SK-N-MC (cell line): ENCODE measurements at regions not wholly inside any gene's neighbourhood (a gene's known extent, or its start where the extent isn't known, plus 50 kb on each side); places are given as distances from the start of the nearest gene placed in this dataset.

Experiments used
- DNase-seq: peaks from one replicate; pipeline ENCODE4 v3.0.0-alpha.2; 2011; ENCODE audit warnings: low read depth, low spot score
- H3K27ac ChIP-seq: fragments of 200-600 bp; sonication (generic); 2 replicates; pipeline ENCODE4 v1.5.1; 2016; ENCODE audit warnings: mixed run types
- H3K36me3 ChIP-seq: fragments of 200-600 bp; sonication (generic); 2 replicates; pipeline ENCODE4 v1.6.1; 2017; ENCODE audit warnings: antibody characterized with exemption, low read length, mixed read lengths; ENCODE audit not compliant: insufficient read depth
- H3K4me3 ChIP-seq: fragments of 200-600 bp; sonication (generic); 2 replicates; pipeline ENCODE4 v1.5.1; 2016
- H3K9ac ChIP-seq: fragments of 200-600 bp; sonication (generic); 2 replicates; pipeline ENCODE4 v1.8.0; 2017; ENCODE audit warnings: mixed run types, mixed read lengths; ENCODE audit not compliant: insufficient read length
- H3K9me3 ChIP-seq: fragments of 200-600 bp; sonication (generic); 2 replicates; pipeline ENCODE4 v1.6.1; 2017; ENCODE audit warnings: low read depth, mild to moderate bottlenecking, antibody characterized with exemption, low read length, moderate library complexity, mixed read lengths
- EZH2 ChIP-seq: fragments of 200-600 bp; sonication (generic); IDR thresholded peaks from one replicate; pipeline ENCODE4 v1.6.1; 2017; ENCODE audit warnings: antibody characterized with exemption
- FOXP2 ChIP-seq: optimal IDR thresholded peaks from 2 replicates; pipeline ENCODE3; 2011; ENCODE audit warnings: mild to moderate bottlenecking, moderate library complexity; ENCODE audit not compliant: insufficient read depth; ENCODE audit errors: extremely low read length, control extremely low read depth
- POLR2AphosphoS5 ChIP-seq: IDR thresholded peaks from 2 replicates; pipeline ENCODE4 v1.6.1; 2012; ENCODE audit warnings: mild to moderate bottlenecking, low read depth, low read length, borderline replicate concordance

- DNase-seq: no peak
- no peak overlapping the region for H3K4me3 ChIP-seq
- no peaks in the 10 kb centered on the region for H3K36me3 ChIP-seq
- no peaks in the 10 kb centered on the region for H3K9me3 ChIP-seq
- no peak overlapping the region for H3K27ac ChIP-seq
- TF ChIP-seq FOXP2: no peak
- TF ChIP-seq EZH2: no peak
- no peak for TF ChIP-seq POLR2AphosphoS5
- H3K9ac ChIP-seq: no peak overlapping the region
Measured at GRCh38 chr7:146008293-146008692, 108.3 kb upstream of the CNTNAP2 start.

GRCh38 chr7:146004805-146005204 is 111.8 kb upstream of the CNTNAP2 start:
- Histone ChIP-seq H3K9me3 (no peaks in the 10 kb centered on the region), H3K4me3 (no peak overlapping the region), H3K36me3 (no peaks in the 10 kb centered on the region), H3K27ac (no peak overlapping the region), H3K9ac (no peak overlapping the region)
- TF ChIP-seq FOXP2: no peak
- no peak for TF ChIP-seq EZH2
- TF ChIP-seq POLR2AphosphoS5: no peak
- no peak for DNase-seq

GRCh38 chr7:146002431-146003078 is 114.0 kb upstream of the CNTNAP2 start:
- H3K9ac ChIP-seq: no peak overlapping the region
- no peak overlapping the region for H3K27ac ChIP-seq
- no peaks in the 10 kb centered on the region for H3K36me3 ChIP-seq
- TF ChIP-seq POLR2AphosphoS5: no peak
- no peak for TF ChIP-seq FOXP2
- TF ChIP-seq EZH2: no peak
- H3K4me3 ChIP-seq: no peak overlapping the region
- H3K9me3 ChIP-seq: no peaks in the 10 kb centered on the region
- no peak for DNase-seq

DNA sequence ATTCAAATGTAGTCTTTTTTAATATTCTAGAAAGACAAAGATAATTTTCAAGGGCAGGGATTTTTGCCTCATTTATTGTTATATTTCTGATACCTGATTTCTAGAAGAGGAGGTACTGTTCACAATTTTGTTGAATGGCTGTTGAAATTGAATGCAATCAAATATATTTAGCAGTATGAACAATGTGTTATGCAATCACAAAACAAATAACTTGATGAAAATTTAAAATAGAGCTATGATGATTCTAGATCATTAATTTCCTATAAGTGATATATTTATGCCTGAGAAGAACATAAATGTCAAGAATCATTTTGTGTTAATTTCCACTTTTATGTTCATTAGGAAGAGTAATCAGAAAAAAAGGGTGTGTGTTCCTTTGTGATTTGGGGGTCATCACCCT is 114.6 kb upstream of the CNTNAP2 start:
- no peaks in the 10 kb centered on the region for H3K36me3 ChIP-seq
- no peak overlapping the region for H3K9ac ChIP-seq
- no peak overlapping the region for H3K27ac ChIP-seq
- DNase-seq: no peak
- no peak overlapping the region for H3K4me3 ChIP-seq
- H3K9me3 ChIP-seq: no peaks in the 10 kb centered on the region
- no peak for TF ChIP-seq EZH2
- TF ChIP-seq POLR2AphosphoS5: no peak
- TF ChIP-seq FOXP2: no peak

DNA sequence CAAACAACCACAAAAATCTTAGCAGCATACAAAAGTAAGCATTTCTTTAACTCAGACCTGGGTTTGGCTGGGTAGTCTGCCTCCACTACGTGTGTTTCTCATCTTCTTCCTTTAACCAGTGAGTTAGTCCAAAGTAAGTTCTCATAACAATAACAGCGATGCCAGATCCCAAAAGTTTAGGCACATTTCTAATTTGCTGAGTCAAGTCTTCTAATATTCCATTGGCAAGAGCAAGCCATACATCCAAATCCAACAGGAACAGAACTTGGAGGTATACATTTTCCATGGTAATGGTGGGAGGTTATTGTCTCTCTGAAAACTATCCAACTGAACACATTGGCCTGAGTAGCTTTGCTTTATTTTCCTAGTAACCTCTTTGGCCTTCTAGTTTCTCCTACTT is 115.7 kb upstream of the CNTNAP2 start:
- Histone ChIP-seq H3K9ac (no peak overlapping the region), H3K36me3 (no peaks in the 10 kb centered on the region), H3K27ac (no peak overlapping the region), H3K9me3 (no peaks in the 10 kb centered on the region), H3K4me3 (no peak overlapping the region)
- DNase-seq: no peak
- TF ChIP-seq EZH2 (no peak), FOXP2 (no peak)

- Histone ChIP-seq H3K9ac (no peak overlapping the region), H3K9me3 (no peaks in the 10 kb centered on the region), H3K27ac (no peak overlapping the region), H3K4me3 (no peak overlapping the region), H3K36me3 (no peaks in the 10 kb centered on the region)
- DNase-seq: no peak
- TF ChIP-seq EZH2: no peak
- TF ChIP-seq FOXP2: no peak
- TF ChIP-seq POLR2AphosphoS5: no peak
Measured at GRCh38 chr7:145989469-145989868, 127.1 kb upstream of the CNTNAP2 start.

- H3K4me3 ChIP-seq: no peak overlapping the region
- H3K9ac ChIP-seq: no peak overlapping the region
- DNase-seq: no peak
- no peaks in the 10 kb centered on the region for H3K9me3 ChIP-seq
- H3K36me3 ChIP-seq: no peaks in the 10 kb centered on the region
- no peak for TF ChIP-seq FOXP2
- no peak for TF ChIP-seq EZH2
- no peak for TF ChIP-seq POLR2AphosphoS5
- H3K27ac ChIP-seq: no peak overlapping the region
Measured at GRCh38 chr7:145986248-145986874, 130.2 kb upstream of the CNTNAP2 start.

DNA sequence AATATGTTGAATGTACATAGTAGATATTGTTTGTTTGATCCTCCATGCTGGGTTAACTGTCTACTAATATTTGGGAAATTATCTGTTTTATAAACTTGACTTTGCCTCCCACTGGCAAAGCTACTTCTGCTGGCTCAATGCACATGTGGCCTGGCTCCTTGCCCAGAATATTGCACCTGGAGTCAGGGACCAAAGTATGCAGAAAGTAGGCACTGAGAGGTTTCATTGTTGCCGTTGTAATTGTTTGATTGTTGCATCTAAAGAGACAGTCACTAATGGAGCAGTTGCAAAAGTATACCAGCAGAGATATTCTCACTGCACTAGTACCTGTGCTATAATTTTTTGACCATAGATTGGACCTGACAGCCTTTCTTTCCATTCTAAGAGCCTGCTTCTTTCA is 137.8 kb upstream of the CNTNAP2 start:
- Histone ChIP-seq H3K4me3 (no peak overlapping the region), H3K27ac (no peak overlapping the region), H3K9me3 (no peaks in the 10 kb centered on the region), H3K36me3 (no peaks in the 10 kb centered on the region), H3K9ac (no peak overlapping the region)
- no peak for TF ChIP-seq POLR2AphosphoS5
- TF ChIP-seq FOXP2: no peak
- no peak for TF ChIP-seq EZH2
- DNase-seq: no peak

GRCh38 chr7:145959981-145960380 is 156.6 kb upstream of the CNTNAP2 start:
- no peak for DNase-seq
- no peak overlapping the region for H3K9ac ChIP-seq
- H3K4me3 ChIP-seq: no peak overlapping the region
- no peak for TF ChIP-seq POLR2AphosphoS5
- TF ChIP-seq EZH2: no peak
- TF ChIP-seq FOXP2: no peak
- H3K9me3 ChIP-seq: no peaks in the 10 kb centered on the region
- no peaks in the 10 kb centered on the region for H3K36me3 ChIP-seq
- H3K27ac ChIP-seq: no peak overlapping the region
